ENCODE measurements at regions not wholly inside any gene's neighbourhood (a gene's known extent, or its start where the extent isn't known, plus 50 kb on each side); places are given as distances from the start of the nearest gene placed in this dataset.
"Not testable (repeated sequence)": the region's sequence is repeated elsewhere in the genome, so short reads cannot be mapped to it uniquely, and the experiment has no call there.

GRCh38 chr6:86820750-86821149 is 116.6 kb upstream of the HTR1E start:
- Histone ChIP-seq H3K27ac (ENCODE audit: low read depth, low read length, severe bottlenecking) (no peak overlapping the region), H3K36me3 (ENCODE audit: control insufficient read depth, insufficient read depth, low read length) (no peaks in the 10 kb centered on the region), H3K4me1 (ENCODE audit: control insufficient read depth, insufficient read depth, low read length, poor library complexity, severe bottlenecking) (no peaks in the 10 kb centered on the region), H3K9me3 (ENCODE audit: control insufficient read depth, low read length) (no peaks in the 10 kb centered on the region), H3K4me3 (ENCODE audit: extremely low read depth, insufficient read depth, low read length, poor library complexity, severe bottlenecking) (no peak overlapping the region)
- WGBS, 2 experiments (ENCODE audit: insufficient coverage in 2 of 2): 70 to 100% methylated on average over 1 of the region's 1 CpG

GRCh38 chr6:86793649-86794048 is 143.7 kb upstream of the HTR1E start:
- Histone ChIP-seq H3K4me1 (ENCODE audit: control insufficient read depth, insufficient read depth, low read length, poor library complexity, severe bottlenecking) (no peaks in the 10 kb centered on the region), H3K9me3 (ENCODE audit: control insufficient read depth, low read length) (peaks cover 3% of the 10 kb centered on the region), H3K36me3 (ENCODE audit: control insufficient read depth, insufficient read depth, low read length) (no peaks in the 10 kb centered on the region), H3K4me3 (ENCODE audit: extremely low read depth, insufficient read depth, low read length, poor library complexity, severe bottlenecking) (no peak overlapping the region), H3K27ac (ENCODE audit: low read depth, low read length, severe bottlenecking) (no peak overlapping the region)
- WGBS, 2 experiments (ENCODE audit: insufficient coverage in 2 of 2): no CpG with 5 or more reads among the region's 1 CpG

DNA sequence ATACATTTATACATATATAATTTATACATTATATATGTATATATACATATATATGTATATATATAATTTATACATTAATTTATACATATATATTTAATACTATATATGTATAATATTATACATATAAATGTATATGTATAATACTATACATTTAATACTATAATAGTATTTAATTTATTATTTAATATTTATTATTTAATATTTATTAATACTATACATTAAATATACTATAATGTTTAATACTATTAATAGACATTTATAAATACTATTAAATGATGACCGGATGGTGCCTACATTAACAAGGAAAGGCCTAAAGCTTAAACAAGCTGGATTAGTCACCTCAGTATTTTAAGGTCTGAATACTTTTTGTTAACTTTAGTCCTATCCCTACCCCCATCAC is 145.9 kb upstream of the HTR1E start:
- Histone ChIP-seq H3K36me3 (ENCODE audit: control insufficient read depth, insufficient read depth, low read length) (no peaks in the 10 kb centered on the region), H3K9me3 (ENCODE audit: control insufficient read depth, low read length) (peaks cover 2% of the 10 kb centered on the region), H3K4me1 (ENCODE audit: control insufficient read depth, insufficient read depth, low read length, poor library complexity, severe bottlenecking) (no peaks in the 10 kb centered on the region), H3K27ac (ENCODE audit: low read depth, low read length, severe bottlenecking) (no peak overlapping the region), H3K4me3 (ENCODE audit: extremely low read depth, insufficient read depth, low read length, poor library complexity, severe bottlenecking) (no peak overlapping the region)
- no CpG with 5 or more reads among the region's 1 CpG for WGBS, 2 experiments (ENCODE audit: insufficient coverage in 2 of 2)

GRCh38 chr6:86789779-86790411 is 147.4 kb upstream of the HTR1E start:
- Histone ChIP-seq H3K36me3 (ENCODE audit: control insufficient read depth, insufficient read depth, low read length) (no peaks in the 10 kb centered on the region), H3K27ac (ENCODE audit: low read depth, low read length, severe bottlenecking) (no peak overlapping the region)
- WGBS, 2 experiments (ENCODE audit: insufficient coverage in 2 of 2): no CpG with 5 or more reads among the region's 2 CpGs

GRCh38 chr6:86782328-86782727 is 155.0 kb upstream of the HTR1E start:
- H3K9me3 ChIP-seq (ENCODE audit: control insufficient read depth, low read length): no peaks in the 10 kb centered on the region
- no peak overlapping the region for H3K27ac ChIP-seq (ENCODE audit: low read depth, low read length, severe bottlenecking)
- H3K4me3 ChIP-seq (ENCODE audit: extremely low read depth, insufficient read depth, low read length, poor library complexity, severe bottlenecking): no peak overlapping the region
- H3K36me3 ChIP-seq (ENCODE audit: control insufficient read depth, insufficient read depth, low read length): no peaks in the 10 kb centered on the region
- no peaks in the 10 kb centered on the region for H3K4me1 ChIP-seq (ENCODE audit: control insufficient read depth, insufficient read depth, low read length, poor library complexity, severe bottlenecking)

More at GRCh38 chr6:86789779-86790411, 147.4 kb upstream of the HTR1E start:
- Histone ChIP-seq H3K4me3 (ENCODE audit: extremely low read depth, insufficient read depth, low read length, poor library complexity, severe bottlenecking) (no peak overlapping the region), H3K4me1 (ENCODE audit: control insufficient read depth, insufficient read depth, low read length, poor library complexity, severe bottlenecking) (no peaks in the 10 kb centered on the region), H3K9me3 (ENCODE audit: control insufficient read depth, low read length) (no peaks in the 10 kb centered on the region)

DNA sequence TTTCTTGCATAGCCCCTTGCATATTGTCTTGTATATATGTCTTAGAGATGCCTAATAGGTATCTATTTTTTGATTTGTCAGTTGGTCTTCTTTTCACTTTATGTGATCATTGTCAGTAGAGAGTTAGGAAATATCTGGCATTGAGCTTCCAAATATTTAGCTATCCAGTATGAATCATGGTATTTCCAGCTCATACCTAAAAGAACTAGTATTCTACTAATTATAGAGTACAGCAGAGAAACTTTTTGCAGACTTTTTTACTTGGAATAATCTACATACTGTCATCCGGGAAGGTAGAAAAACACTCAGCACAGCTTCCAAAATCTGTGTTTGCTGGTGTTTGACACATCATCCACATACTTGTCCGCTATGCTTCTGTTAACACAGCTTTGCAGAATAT is 156.4 kb upstream of the HTR1E start:
- Histone ChIP-seq H3K9me3 (ENCODE audit: control insufficient read depth, low read length) (no peaks in the 10 kb centered on the region), H3K36me3 (ENCODE audit: control insufficient read depth, insufficient read depth, low read length) (no peaks in the 10 kb centered on the region), H3K27ac (ENCODE audit: low read depth, low read length, severe bottlenecking) (no peak overlapping the region), H3K4me1 (ENCODE audit: control insufficient read depth, insufficient read depth, low read length, poor library complexity, severe bottlenecking) (no peaks in the 10 kb centered on the region), H3K4me3 (ENCODE audit: extremely low read depth, insufficient read depth, low read length, poor library complexity, severe bottlenecking) (no peak overlapping the region)
- 67% methylated on average over 1 of the region's 2 CpGs; no CpG with 5 or more reads in 1 of the 2 experiments for WGBS, 2 experiments (ENCODE audit: insufficient coverage in 2 of 2)

DNA sequence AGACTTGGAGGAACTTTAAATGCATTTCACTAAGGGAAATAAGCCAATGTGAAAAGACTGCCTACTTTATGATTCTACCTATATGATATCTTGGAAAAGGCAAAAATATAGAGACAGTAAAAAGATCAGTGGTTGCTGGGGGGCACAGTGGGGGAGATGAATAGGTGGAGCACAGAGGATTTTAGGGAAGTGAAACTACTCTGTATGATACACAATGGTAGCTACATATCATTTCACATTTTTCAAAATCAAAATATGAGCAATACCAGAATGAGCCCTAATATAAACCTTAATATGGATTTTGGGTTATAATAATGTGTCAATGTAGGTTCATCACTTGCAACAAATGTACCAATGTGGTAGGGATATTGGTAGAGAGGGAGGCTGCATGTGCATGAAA is 161.4 kb upstream of the HTR1E start:
- H3K4me3 ChIP-seq (ENCODE audit: extremely low read depth, insufficient read depth, low read length, poor library complexity, severe bottlenecking): no peak overlapping the region
- H3K9me3 ChIP-seq (ENCODE audit: control insufficient read depth, low read length): no peaks in the 10 kb centered on the region

DNA sequence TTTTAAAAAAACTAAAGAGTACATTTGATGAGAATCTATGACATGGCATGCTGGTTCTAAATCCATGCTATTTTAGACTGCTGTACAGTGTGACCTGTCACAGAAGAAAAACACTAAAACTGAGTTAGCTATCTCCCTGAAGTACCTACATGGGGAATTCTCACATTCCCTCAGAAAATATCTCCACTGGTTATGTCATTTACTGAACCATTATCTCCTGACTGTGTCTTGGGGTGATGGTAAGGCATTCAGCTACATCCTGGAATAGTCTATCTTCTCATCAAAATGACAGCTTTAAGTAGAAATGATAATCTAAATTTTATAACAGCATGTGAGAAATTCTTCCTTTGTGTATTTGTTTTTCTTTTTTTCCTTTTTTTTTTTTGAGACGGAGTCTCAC is 172.1 kb upstream of the HTR1E start:
- no peak overlapping the region for H3K27ac ChIP-seq (ENCODE audit: low read depth, low read length, severe bottlenecking)
- peaks cover 5% of the 10 kb centered on the region for H3K9me3 ChIP-seq (ENCODE audit: control insufficient read depth, low read length)
- WGBS, 2 experiments (ENCODE audit: insufficient coverage in 2 of 2): no CpG with 5 or more reads among the region's 1 CpG
- H3K36me3 ChIP-seq (ENCODE audit: control insufficient read depth, insufficient read depth, low read length): no peaks in the 10 kb centered on the region
- no peaks in the 10 kb centered on the region for H3K4me1 ChIP-seq (ENCODE audit: control insufficient read depth, insufficient read depth, low read length, poor library complexity, severe bottlenecking)
- no peak overlapping the region for H3K4me3 ChIP-seq (ENCODE audit: extremely low read depth, insufficient read depth, low read length, poor library complexity, severe bottlenecking)

More for the DNA sequence above, 161.4 kb upstream of the HTR1E start:
- Histone ChIP-seq H3K4me1 (ENCODE audit: control insufficient read depth, insufficient read depth, low read length, poor library complexity, severe bottlenecking) (no peaks in the 10 kb centered on the region), H3K27ac (ENCODE audit: low read depth, low read length, severe bottlenecking) (no peak overlapping the region), H3K36me3 (ENCODE audit: control insufficient read depth, insufficient read depth, low read length) (no peaks in the 10 kb centered on the region)

DNA sequence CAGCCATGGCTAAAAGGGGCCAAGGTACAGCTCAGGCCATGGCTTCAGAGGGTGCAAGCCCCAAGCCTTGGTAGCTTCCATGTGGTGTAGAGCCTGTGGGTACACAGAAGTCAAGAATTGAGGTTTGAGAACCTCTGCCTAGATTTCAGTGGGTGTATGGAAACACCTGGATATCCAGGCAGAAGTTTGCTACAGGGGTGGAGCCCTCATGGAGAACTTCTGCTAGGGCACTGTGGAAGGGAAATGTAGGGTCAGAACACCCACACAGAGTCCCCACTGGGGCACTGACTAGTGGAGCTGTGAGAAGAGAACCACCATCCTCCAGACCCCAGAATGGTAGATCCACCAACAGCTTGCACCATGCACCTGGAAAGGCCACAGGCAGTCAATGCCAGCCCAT is 177.4 kb upstream of the HTR1E start:
- peaks cover 16% of the 10 kb centered on the region for H3K9me3 ChIP-seq (ENCODE audit: control insufficient read depth, low read length)
- H3K36me3 ChIP-seq (ENCODE audit: control insufficient read depth, insufficient read depth, low read length); H3K27ac ChIP-seq (ENCODE audit: low read depth, low read length, severe bottlenecking); H3K4me3 ChIP-seq (ENCODE audit: extremely low read depth, insufficient read depth, low read length, poor library complexity, severe bottlenecking); H3K4me1 ChIP-seq (ENCODE audit: control insufficient read depth, insufficient read depth, low read length, poor library complexity, severe bottlenecking): not testable (repeated sequence)

DNA sequence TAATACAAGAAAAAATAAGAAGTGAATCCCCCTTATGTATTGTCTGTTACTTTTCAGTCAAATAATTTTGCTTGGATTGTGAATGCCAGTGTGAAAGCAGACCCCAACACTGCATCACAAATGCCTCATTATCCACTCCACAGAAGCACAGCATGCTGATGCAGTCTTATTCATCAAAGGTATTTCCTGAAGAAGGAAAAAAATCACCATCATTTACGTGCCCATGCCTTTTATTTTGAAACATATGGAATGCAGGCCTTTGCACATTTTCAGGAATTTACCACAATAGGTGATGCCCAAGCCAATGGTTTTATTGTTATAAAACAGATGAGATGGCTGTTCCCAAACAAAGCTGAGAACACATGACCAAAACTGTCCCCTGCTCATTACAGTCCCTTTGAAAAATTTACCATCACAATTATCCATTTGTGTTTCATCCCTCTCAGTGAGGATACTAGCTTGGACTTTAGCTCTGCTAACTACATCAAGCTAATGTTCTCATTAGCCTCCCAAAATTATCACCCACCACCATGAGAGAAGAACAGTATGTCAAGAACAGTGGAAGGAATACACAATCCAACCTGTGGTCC is 180.6 kb upstream of the HTR1E start:
- Histone ChIP-seq H3K9me3 (ENCODE audit: control insufficient read depth, low read length) (peaks cover 16% of the 10 kb centered on the region), H3K4me3 (ENCODE audit: extremely low read depth, insufficient read depth, low read length, poor library complexity, severe bottlenecking) (no peak overlapping the region), H3K36me3 (ENCODE audit: control insufficient read depth, insufficient read depth, low read length) (no peaks in the 10 kb centered on the region), H3K27ac (ENCODE audit: low read depth, low read length, severe bottlenecking) (no peak overlapping the region), H3K4me1 (ENCODE audit: control insufficient read depth, insufficient read depth, low read length, poor library complexity, severe bottlenecking) (no peaks in the 10 kb centered on the region)
- WGBS, 2 experiments (ENCODE audit: insufficient coverage in 2 of 2): 40% methylated on average over 1 of the region's 1 CpG; no CpG with 5 or more reads in 1 of the 2 experiments

DNA sequence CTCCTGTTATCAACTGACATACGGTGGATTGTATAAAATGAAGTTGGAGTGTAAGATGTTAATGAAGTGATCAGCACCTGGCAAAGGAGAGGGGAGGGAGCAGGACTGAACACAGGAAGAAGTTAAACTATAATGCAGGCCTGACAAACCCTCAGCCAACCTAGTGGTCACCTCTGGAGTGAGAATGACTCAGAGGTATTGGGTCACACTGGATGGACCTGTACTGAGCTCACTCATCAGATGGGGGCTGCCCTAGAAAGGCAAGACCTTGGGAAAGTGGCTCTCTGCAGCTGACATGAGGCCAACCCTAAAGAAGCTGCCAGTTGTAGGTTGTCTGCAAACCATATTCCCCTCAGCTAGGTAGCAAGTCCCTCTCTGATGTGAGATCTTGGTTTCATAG is 193.3 kb upstream of the HTR1E start:
- Histone ChIP-seq H3K9me3 (ENCODE audit: control insufficient read depth, low read length) (no peaks in the 10 kb centered on the region), H3K4me3 (ENCODE audit: extremely low read depth, insufficient read depth, low read length, poor library complexity, severe bottlenecking) (no peak overlapping the region), H3K4me1 (ENCODE audit: control insufficient read depth, insufficient read depth, low read length, poor library complexity, severe bottlenecking) (peaks cover 3% of the 10 kb centered on the region), H3K27ac (ENCODE audit: low read depth, low read length, severe bottlenecking) (no peak overlapping the region), H3K36me3 (ENCODE audit: control insufficient read depth, insufficient read depth, low read length) (no peaks in the 10 kb centered on the region)
- WGBS, 2 experiments (ENCODE audit: insufficient coverage in 2 of 2): no CpG with 5 or more reads among the region's 1 CpG
